GM12878 (cell line): ENCODE measurements at regions not wholly inside any gene's neighbourhood (a gene's known extent, or its start where the extent isn't known, plus 50 kb on each side); places are given as distances from the start of the nearest gene placed in this dataset.

Source experiments
- ELK1 ChIP-seq: IDR thresholded peaks from 2 replicates; pipeline ENCODE4 v1.6.1; 2012; ENCODE audit warnings: low read depth, low read length, improper control_type of control experiment
- LARP7 ChIP-seq: fragments of 450-650 bp; IDR thresholded peaks from 2 replicates; pipeline ENCODE4 v1.6.1; 2017; ENCODE audit warnings: mild to moderate bottlenecking
- NBN ChIP-seq: fragments of 450-650 bp; IDR thresholded peaks from 2 replicates; pipeline ENCODE4 v1.6.1; 2016
- PAX5 ChIP-seq: IDR thresholded peaks from 2 replicates; pipeline ENCODE4 v1.6.1; 2011; ENCODE audit warnings: low read depth, low read length, borderline replicate concordance
- RAD21 ChIP-seq: IDR thresholded peaks from 2 replicates; pipeline ENCODE4 v1.6.1; 2011; ENCODE audit warnings: mild to moderate bottlenecking, low read depth, low read length, moderate library complexity; ENCODE audit not compliant: insufficient read depth
- SMC3 ChIP-seq: IDR thresholded peaks from 2 replicates; pipeline ENCODE4 v1.6.1; 2011; ENCODE audit warnings: low read length, improper control_type of control experiment, borderline replicate concordance
- TARDBP ChIP-seq: IDR thresholded peaks from 2 replicates; pipeline ENCODE4 v1.6.1; 2016; ENCODE audit warnings: borderline replicate concordance
- YBX1 ChIP-seq: fragments of 450-650 bp; IDR thresholded peaks from 2 replicates; pipeline ENCODE4 v1.6.1; 2016; ENCODE audit warnings: antibody characterized with exemption
- ZBTB11 ChIP-seq: fragments of 450-650 bp; formaldehyde crosslinking; IDR thresholded peaks from 2 replicates; pipeline ENCODE4 v1.5.0; 2022; ENCODE audit warnings: mild to moderate bottlenecking, missing genetic modification characterization
- ZNF217 ChIP-seq: fragments of 450-650 bp; IDR thresholded peaks from 2 replicates; pipeline ENCODE4 v1.6.1; 2017; ENCODE audit warnings: antibody characterized with exemption, mild to moderate bottlenecking
- ZNF592 ChIP-seq: fragments of 450-650 bp; IDR thresholded peaks from 2 replicates; pipeline ENCODE4 v1.6.1; 2017; ENCODE audit warnings: mild to moderate bottlenecking, moderate library complexity
- ZSCAN29 ChIP-seq: fragments of 450-650 bp; IDR thresholded peaks from 2 replicates; pipeline ENCODE4 v1.6.1; 2017; ENCODE audit warnings: mild to moderate bottlenecking, moderate library complexity

GRCh38 chr4:14277505-14277904, 650.0 kb upstream of the BOD1L1 start (continued):
- TF ChIP-seq ZNF592, result no peak
- TF ChIP-seq RAD21, result no peak
- no peak for TF ChIP-seq ELK1
- no peak for TF ChIP-seq NBN
- no peak for TF ChIP-seq LARP7
- no peak for TF ChIP-seq YBX1
- TF ChIP-seq PAX5, result no peak
- no peak for TF ChIP-seq TARDBP
- TF ChIP-seq SMC3, result no peak
- no peak for TF ChIP-seq ZSCAN29
- no peak for TF ChIP-seq ZBTB11 (CRISPR knock-in tag)
- TF ChIP-seq ZNF217, result no peak
- TF ChIP-seq, all 136 proteins: peak for 0
